ENCODE measurements at regions not wholly inside any gene's neighbourhood (a gene's known extent, or its start where the extent isn't known, plus 50 kb on each side); places are given as distances from the start of the nearest gene placed in this dataset.

- Histone ChIP-seq H3K79me2 (ENCODE audit: insufficient read depth, low read length) (no peaks in the 10 kb centered on the region), H3K9me3 (ENCODE audit: insufficient read depth, low read depth, low read length) (no peaks in the 10 kb centered on the region), H3K27ac (ENCODE audit: low read depth, low read length) (no peak overlapping the region), H4K20me1 (ENCODE audit: insufficient read depth, low read length) (no peaks in the 10 kb centered on the region), H3K36me3 (ENCODE audit: insufficient read depth, low read length) (no peaks in the 10 kb centered on the region), H3K4me2 (ENCODE audit: low read length) (no peak overlapping the region), H3K27me3 (ENCODE audit: insufficient read depth, low read length) (no peaks in the 10 kb centered on the region), H3K4me3 (ENCODE audit: insufficient read depth, low read depth, low read length) (no peak overlapping the region), H3K9ac (ENCODE audit: low read length) (no peak overlapping the region), H2AFZ (ENCODE audit: low read depth, low read length) (no peak overlapping the region), H3K4me1 (ENCODE audit: insufficient read depth, low read length) (no peaks in the 10 kb centered on the region)
- TF ChIP-seq, protein P1, sequence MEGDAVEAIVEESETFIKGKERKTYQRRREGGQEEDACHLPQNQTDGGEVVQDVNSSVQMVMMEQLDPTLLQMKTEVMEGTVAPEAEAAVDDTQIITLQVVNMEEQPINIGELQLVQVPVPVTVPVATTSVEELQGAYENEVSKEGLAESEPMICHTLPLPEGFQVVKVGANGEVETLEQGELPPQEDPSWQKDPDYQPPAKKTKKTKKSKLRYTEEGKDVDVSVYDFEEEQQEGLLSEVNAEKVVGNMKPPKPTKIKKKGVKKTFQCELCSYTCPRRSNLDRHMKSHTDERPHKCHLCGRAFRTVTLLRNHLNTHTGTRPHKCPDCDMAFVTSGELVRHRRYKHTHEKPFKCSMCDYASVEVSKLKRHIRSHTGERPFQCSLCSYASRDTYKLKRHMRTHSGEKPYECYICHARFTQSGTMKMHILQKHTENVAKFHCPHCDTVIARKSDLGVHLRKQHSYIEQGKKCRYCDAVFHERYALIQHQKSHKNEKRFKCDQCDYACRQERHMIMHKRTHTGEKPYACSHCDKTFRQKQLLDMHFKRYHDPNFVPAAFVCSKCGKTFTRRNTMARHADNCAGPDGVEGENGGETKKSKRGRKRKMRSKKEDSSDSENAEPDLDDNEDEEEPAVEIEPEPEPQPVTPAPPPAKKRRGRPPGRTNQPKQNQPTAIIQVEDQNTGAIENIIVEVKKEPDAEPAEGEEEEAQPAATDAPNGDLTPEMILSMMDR (IDR thresholded peaks at IDR 0.05; ENCODE audit: insufficient read depth, low read depth, low read length): no peak
- TF ChIP-seq EZH2 (IDR thresholded peaks at IDR 0.05; ENCODE audit: insufficient read depth, low read length): no peak
- FAIRE-seq (no peak), DNase-seq (ENCODE audit: low read depth) (no peak)
- no peak overlapping the region for H3K4me3 Mint-ChIP-seq (ENCODE audit: unreplicated experiment)
- H3K27ac Mint-ChIP-seq (ENCODE audit: unreplicated experiment): no peak overlapping the region
- H3K27me3 Mint-ChIP-seq (ENCODE audit: low read depth, unreplicated experiment): peaks cover 2% of the 10 kb centered on the region
- H3K36me3 Mint-ChIP-seq (ENCODE audit: low read depth, unreplicated experiment): no peaks in the 10 kb centered on the region
- peaks cover 7% of the 10 kb centered on the region for H3K9me3 Mint-ChIP-seq (ENCODE audit: unreplicated experiment)
- H3K4me1 Mint-ChIP-seq (ENCODE audit: low read depth, unreplicated experiment): no peaks in the 10 kb centered on the region
These were observed 126.2 kb downstream of the LINC00237 start for GRCh38 chr20:20979934-20980333.

DNA sequence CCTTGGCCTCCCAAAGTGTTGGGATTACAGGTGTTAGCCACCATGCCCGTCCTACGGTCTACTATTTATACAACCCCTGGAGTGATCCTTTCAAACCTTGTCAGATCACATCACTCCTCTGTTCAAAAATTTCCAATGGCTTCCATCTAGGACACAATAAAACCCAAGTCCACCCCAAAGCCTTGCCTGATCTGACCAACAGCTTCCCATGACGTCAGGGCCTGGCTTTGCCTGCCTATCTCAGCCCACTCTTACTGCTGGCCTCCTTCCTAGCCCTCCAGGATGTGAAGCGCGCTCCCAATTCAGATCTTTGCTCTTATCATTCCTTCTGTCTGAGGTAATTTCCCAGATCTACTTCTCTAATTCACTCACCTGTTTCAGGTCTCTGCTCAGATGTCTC lies 128.4 kb downstream of the LINC00237 start:
- FAIRE-seq (no peak), DNase-seq (ENCODE audit: low read depth) (no peak)
- Mint-ChIP-seq H3K4me3 (ENCODE audit: unreplicated experiment) (no peak overlapping the region), H3K27me3 (ENCODE audit: low read depth, unreplicated experiment) (no peaks in the 10 kb centered on the region), H3K9me3 (ENCODE audit: unreplicated experiment) (peaks cover 11% of the 10 kb centered on the region), H3K4me1 (ENCODE audit: low read depth, unreplicated experiment) (no peaks in the 10 kb centered on the region), H3K27ac (ENCODE audit: unreplicated experiment) (no peak overlapping the region), H3K36me3 (ENCODE audit: low read depth, unreplicated experiment) (no peaks in the 10 kb centered on the region)
- no peaks in the 10 kb centered on the region for H3K79me2 ChIP-seq (ENCODE audit: insufficient read depth, low read length)
- H2AFZ ChIP-seq (ENCODE audit: low read depth, low read length): no peak overlapping the region
- no peak overlapping the region for H3K4me3 ChIP-seq (ENCODE audit: insufficient read depth, low read depth, low read length)
- no peaks in the 10 kb centered on the region for H3K36me3 ChIP-seq (ENCODE audit: insufficient read depth, low read length)
- no peak for TF ChIP-seq EZH2 (IDR thresholded peaks at IDR 0.05; ENCODE audit: insufficient read depth, low read length)
- TF ChIP-seq, protein P1 (IDR thresholded peaks at IDR 0.05; ENCODE audit: insufficient read depth, low read depth, low read length): no peak
- H4K20me1 ChIP-seq (ENCODE audit: insufficient read depth, low read length): no peaks in the 10 kb centered on the region
- H3K9me3 ChIP-seq (ENCODE audit: insufficient read depth, low read depth, low read length): no peaks in the 10 kb centered on the region
- no peak overlapping the region for H3K27ac ChIP-seq (ENCODE audit: low read depth, low read length)
- no peak overlapping the region for H3K9ac ChIP-seq (ENCODE audit: low read length)
- H3K4me2 ChIP-seq (ENCODE audit: low read length): no peak overlapping the region
- H3K27me3 ChIP-seq (ENCODE audit: insufficient read depth, low read length): no peaks in the 10 kb centered on the region
- H3K4me1 ChIP-seq (ENCODE audit: insufficient read depth, low read length): no peaks in the 10 kb centered on the region

DNA sequence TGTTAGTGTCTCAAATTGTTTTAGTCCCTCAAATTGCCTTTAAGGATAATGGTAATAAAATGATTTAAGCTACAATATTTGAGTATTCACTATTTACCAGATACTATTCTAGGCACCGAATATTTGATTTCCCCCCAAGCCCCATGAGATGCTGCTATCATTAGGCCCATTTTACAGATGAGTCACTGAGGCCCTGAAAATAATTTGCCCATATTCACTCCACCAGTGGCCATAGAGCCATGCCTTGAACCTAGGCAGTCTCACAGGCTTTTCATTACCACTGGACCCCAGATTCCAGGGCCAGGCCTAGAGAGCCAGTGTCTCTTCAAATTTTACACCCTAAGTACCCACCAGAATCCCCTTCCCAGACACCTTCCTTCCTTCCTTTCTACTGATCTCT lies 133.7 kb downstream of the LINC00237 start:
- no peak overlapping the region for H3K4me3 ChIP-seq (ENCODE audit: insufficient read depth, low read depth, low read length)
- H3K9me3 ChIP-seq (ENCODE audit: insufficient read depth, low read depth, low read length): no peaks in the 10 kb centered on the region
- DNase-seq (ENCODE audit: low read depth): no peak
- H3K27me3 Mint-ChIP-seq (ENCODE audit: low read depth, unreplicated experiment): peaks cover 4% of the 10 kb centered on the region
- no peaks in the 10 kb centered on the region for H3K79me2 ChIP-seq (ENCODE audit: insufficient read depth, low read length)
- no peaks in the 10 kb centered on the region for H3K36me3 Mint-ChIP-seq (ENCODE audit: low read depth, unreplicated experiment)
- H3K27ac Mint-ChIP-seq (ENCODE audit: unreplicated experiment): no peak overlapping the region
- TF ChIP-seq EZH2 (IDR thresholded peaks at IDR 0.05; ENCODE audit: insufficient read depth, low read length): no peak
- TF ChIP-seq, protein P1 (IDR thresholded peaks at IDR 0.05; ENCODE audit: insufficient read depth, low read depth, low read length): no peak
- H3K27me3 ChIP-seq (ENCODE audit: insufficient read depth, low read length): no peaks in the 10 kb centered on the region
- no peaks in the 10 kb centered on the region for H3K36me3 ChIP-seq (ENCODE audit: insufficient read depth, low read length)
- H4K20me1 ChIP-seq (ENCODE audit: insufficient read depth, low read length): no peaks in the 10 kb centered on the region
- no peak overlapping the region for H3K4me3 Mint-ChIP-seq (ENCODE audit: unreplicated experiment)
- H3K27ac ChIP-seq (ENCODE audit: low read depth, low read length): no peak overlapping the region
- H3K4me1 ChIP-seq (ENCODE audit: insufficient read depth, low read length): no peaks in the 10 kb centered on the region
- no peak overlapping the region for H2AFZ ChIP-seq (ENCODE audit: low read depth, low read length)
- no peak overlapping the region for H3K9ac ChIP-seq (ENCODE audit: low read length)
- no peak for FAIRE-seq
- peaks cover 4% of the 10 kb centered on the region for H3K9me3 Mint-ChIP-seq (ENCODE audit: unreplicated experiment)
- H3K4me2 ChIP-seq (ENCODE audit: low read length): no peak overlapping the region
- no peaks in the 10 kb centered on the region for H3K4me1 Mint-ChIP-seq (ENCODE audit: low read depth, unreplicated experiment)
